ENCODE measurements at regions not wholly inside any gene's neighbourhood (a gene's known extent, or its start where the extent isn't known, plus 50 kb on each side); places are given as distances from the start of the nearest gene placed in this dataset.

DNA sequence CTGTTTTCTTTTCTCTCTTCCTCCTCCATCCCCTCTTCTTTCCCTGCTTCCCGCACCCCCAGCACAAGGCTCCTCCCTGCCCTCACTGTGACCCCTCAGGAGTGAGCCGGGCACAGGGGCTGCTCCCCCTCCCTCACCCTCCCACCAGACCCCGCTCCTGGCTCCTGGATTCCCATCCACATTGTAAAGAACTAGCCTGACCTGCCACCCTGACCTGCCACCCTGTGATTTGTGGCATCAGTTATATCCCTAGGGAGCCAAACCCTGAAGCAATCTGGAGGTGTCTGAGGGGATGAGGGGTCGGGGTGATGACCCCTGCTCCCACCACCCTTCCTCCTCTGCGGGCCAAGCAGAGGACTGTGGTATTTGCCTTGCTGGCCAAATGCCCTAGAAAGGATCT, 98.0 kb upstream of the LHX1 start:
- TF ChIP-seq EZH2 (IDR thresholded peaks at IDR 0.05; ENCODE audit: low read depth, unreplicated experiment) (no peak), POLR2AphosphoS5 (IDR thresholded peaks at IDR 0.05; ENCODE audit: low read depth) (no peak), EZH2phosphoT487 (IDR thresholded peaks at IDR 0.05; ENCODE audit: unreplicated experiment) (no peak), NANOG (IDR thresholded peaks at IDR 0.05; ENCODE audit: borderline replicate concordance) (no peak), ZNF114 (CRISPR knock-in tag; IDR thresholded peaks at IDR 0.05) (no peak), CREB1 (CRISPR knock-in tag; IDR thresholded peaks at IDR 0.05; ENCODE audit: low read depth) (no peak), JUNB (IDR thresholded peaks at IDR 0.05; ENCODE audit: unreplicated experiment) (no peak), STAT1 (IDR thresholded peaks at IDR 0.05; ENCODE audit: unreplicated experiment) (no peak), ZNF331 (CRISPR knock-in tag; IDR thresholded peaks at IDR 0.05; ENCODE audit: low read depth) (no peak)
- TF ChIP-seq, protein P1, sequence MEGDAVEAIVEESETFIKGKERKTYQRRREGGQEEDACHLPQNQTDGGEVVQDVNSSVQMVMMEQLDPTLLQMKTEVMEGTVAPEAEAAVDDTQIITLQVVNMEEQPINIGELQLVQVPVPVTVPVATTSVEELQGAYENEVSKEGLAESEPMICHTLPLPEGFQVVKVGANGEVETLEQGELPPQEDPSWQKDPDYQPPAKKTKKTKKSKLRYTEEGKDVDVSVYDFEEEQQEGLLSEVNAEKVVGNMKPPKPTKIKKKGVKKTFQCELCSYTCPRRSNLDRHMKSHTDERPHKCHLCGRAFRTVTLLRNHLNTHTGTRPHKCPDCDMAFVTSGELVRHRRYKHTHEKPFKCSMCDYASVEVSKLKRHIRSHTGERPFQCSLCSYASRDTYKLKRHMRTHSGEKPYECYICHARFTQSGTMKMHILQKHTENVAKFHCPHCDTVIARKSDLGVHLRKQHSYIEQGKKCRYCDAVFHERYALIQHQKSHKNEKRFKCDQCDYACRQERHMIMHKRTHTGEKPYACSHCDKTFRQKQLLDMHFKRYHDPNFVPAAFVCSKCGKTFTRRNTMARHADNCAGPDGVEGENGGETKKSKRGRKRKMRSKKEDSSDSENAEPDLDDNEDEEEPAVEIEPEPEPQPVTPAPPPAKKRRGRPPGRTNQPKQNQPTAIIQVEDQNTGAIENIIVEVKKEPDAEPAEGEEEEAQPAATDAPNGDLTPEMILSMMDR (conservative IDR thresholded peaks at IDR 0.05; ENCODE audit: low read depth in 2 of 2), result no peak
- TF ChIP-seq, protein P2, sequence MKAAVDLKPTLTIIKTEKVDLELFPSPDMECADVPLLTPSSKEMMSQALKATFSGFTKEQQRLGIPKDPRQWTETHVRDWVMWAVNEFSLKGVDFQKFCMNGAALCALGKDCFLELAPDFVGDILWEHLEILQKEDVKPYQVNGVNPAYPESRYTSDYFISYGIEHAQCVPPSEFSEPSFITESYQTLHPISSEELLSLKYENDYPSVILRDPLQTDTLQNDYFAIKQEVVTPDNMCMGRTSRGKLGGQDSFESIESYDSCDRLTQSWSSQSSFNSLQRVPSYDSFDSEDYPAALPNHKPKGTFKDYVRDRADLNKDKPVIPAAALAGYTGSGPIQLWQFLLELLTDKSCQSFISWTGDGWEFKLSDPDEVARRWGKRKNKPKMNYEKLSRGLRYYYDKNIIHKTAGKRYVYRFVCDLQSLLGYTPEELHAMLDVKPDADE (IDR thresholded peaks at IDR 0.05), result no peak
- TF ChIP-seq, protein P3, sequence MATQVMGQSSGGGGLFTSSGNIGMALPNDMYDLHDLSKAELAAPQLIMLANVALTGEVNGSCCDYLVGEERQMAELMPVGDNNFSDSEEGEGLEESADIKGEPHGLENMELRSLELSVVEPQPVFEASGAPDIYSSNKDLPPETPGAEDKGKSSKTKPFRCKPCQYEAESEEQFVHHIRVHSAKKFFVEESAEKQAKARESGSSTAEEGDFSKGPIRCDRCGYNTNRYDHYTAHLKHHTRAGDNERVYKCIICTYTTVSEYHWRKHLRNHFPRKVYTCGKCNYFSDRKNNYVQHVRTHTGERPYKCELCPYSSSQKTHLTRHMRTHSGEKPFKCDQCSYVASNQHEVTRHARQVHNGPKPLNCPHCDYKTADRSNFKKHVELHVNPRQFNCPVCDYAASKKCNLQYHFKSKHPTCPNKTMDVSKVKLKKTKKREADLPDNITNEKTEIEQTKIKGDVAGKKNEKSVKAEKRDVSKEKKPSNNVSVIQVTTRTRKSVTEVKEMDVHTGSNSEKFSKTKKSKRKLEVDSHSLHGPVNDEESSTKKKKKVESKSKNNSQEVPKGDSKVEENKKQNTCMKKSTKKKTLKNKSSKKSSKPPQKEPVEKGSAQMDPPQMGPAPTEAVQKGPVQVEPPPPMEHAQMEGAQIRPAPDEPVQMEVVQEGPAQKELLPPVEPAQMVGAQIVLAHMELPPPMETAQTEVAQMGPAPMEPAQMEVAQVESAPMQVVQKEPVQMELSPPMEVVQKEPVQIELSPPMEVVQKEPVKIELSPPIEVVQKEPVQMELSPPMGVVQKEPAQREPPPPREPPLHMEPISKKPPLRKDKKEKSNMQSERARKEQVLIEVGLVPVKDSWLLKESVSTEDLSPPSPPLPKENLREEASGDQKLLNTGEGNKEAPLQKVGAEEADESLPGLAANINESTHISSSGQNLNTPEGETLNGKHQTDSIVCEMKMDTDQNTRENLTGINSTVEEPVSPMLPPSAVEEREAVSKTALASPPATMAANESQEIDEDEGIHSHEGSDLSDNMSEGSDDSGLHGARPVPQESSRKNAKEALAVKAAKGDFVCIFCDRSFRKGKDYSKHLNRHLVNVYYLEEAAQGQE (IDR thresholded peaks at IDR 0.05; ENCODE audit: unreplicated experiment), result no peak
- TF ChIP-seq, protein P4, sequence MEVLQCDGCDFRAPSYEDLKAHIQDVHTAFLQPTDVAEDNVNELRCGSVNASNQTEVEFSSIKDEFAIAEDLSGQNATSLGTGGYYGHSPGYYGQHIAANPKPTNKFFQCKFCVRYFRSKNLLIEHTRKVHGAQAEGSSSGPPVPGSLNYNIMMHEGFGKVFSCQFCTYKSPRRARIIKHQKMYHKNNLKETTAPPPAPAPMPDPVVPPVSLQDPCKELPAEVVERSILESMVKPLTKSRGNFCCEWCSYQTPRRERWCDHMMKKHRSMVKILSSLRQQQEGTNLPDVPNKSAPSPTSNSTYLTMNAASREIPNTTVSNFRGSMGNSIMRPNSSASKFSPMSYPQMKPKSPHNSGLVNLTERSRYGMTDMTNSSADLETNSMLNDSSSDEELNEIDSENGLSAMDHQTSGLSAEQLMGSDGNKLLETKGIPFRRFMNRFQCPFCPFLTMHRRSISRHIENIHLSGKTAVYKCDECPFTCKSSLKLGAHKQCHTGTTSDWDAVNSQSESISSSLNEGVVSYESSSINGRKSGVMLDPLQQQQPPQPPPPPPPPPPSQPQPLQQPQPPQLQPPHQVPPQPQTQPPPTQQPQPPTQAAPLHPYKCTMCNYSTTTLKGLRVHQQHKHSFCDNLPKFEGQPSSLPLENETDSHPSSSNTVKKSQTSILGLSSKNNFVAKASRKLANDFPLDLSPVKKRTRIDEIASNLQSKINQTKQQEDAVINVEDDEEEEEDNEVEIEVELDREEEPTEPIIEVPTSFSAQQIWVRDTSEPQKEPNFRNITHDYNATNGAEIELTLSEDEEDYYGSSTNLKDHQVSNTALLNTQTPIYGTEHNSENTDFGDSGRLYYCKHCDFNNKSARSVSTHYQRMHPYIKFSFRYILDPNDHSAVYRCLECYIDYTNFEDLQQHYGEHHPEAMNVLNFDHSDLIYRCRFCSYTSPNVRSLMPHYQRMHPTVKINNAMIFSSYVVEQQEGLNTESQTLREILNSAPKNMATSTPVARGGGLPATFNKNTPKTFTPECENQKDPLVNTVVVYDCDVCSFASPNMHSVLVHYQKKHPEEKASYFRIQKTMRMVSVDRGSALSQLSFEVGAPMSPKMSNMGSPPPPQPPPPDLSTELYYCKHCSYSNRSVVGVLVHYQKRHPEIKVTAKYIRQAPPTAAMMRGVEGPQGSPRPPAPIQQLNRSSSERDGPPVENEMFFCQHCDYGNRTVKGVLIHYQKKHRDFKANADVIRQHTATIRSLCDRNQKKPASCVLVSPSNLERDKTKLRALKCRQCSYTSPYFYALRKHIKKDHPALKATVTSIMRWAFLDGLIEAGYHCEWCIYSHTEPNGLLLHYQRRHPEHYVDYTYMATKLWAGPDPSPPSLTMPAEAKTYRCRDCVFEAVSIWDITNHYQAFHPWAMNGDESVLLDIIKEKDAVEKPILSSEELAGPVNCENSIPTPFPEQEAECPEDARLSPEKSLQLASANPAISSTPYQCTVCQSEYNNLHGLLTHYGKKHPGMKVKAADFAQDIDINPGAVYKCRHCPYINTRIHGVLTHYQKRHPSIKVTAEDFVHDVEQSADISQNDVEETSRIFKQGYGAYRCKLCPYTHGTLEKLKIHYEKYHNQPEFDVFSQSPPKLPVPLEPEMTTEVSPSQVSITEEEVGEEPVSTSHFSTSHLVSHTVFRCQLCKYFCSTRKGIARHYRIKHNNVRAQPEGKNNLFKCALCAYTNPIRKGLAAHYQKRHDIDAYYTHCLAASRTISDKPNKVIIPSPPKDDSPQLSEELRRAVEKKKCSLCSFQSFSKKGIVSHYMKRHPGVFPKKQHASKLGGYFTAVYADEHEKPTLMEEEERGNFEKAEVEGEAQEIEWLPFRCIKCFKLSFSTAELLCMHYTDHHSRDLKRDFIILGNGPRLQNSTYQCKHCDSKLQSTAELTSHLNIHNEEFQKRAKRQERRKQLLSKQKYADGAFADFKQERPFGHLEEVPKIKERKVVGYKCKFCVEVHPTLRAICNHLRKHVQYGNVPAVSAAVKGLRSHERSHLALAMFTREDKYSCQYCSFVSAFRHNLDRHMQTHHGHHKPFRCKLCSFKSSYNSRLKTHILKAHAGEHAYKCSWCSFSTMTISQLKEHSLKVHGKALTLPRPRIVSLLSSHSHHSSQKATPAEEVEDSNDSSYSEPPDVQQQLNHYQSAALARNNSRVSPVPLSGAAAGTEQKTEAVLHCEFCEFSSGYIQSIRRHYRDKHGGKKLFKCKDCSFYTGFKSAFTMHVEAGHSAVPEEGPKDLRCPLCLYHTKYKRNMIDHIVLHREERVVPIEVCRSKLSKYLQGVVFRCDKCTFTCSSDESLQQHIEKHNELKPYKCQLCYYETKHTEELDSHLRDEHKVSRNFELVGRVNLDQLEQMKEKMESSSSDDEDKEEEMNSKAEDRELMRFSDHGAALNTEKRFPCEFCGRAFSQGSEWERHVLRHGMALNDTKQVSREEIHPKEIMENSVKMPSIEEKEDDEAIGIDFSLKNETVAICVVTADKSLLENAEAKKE (CRISPR knock-in tag; IDR thresholded peaks at IDR 0.05), result no peak

Data from GM23338 (cell line).